HCT116 (cell line): ENCODE measurements at regions not wholly inside any gene's neighbourhood (a gene's known extent, or its start where the extent isn't known, plus 50 kb on each side); places are given as distances from the start of the nearest gene placed in this dataset.

Source experiments
- ATAC-seq: fragments of 200-7000 bp; cut with Tn5 transposase; 2 replicates; pipeline ENCODE4 v1.9.1; 2020; ENCODE audit warnings: mild to moderate bottlenecking, moderate library complexity
- BruUV-seq: library from RNA; stranded (reverse); fragments of 400-500 nt; replicated peaks from 2 replicates; lab custom pipeline; 2021; lab: Mats Ljungman, UMichigan
- CTCF ChIA-PET: fragments of 300-600 bp; sonication (Branson Sonifier 250); formaldehyde crosslinking; loops from one replicate; lab custom pipeline; 2021; ENCODE audit warnings: antibody characterized with exemption; lab: Charles Lee
- POLR2A ChIA-PET: fragments of 300-600, 350-600 bp; sonication (Branson Sonifier 250); formaldehyde crosslinking; loops from one replicate; lab custom pipeline; 2021; ENCODE audit warnings: antibody characterized with exemption; lab: Charles Lee
- RAD21 ChIA-PET, 2 experiments: fragments of 300-600 bp; sonication (Branson Sonifier 250); formaldehyde crosslinking; loops; one replicate each; lab custom pipeline; 2023; ENCODE audit warnings: low total read pairs in 2 of 2; ENCODE audit not compliant: uncharacterized antibody in 2 of 2, unreplicated experiment in 2 of 2, low non-redundant PET in 1 of 2; lab: Charles Lee
- DNase-seq: peaks from one replicate; pipeline ENCODE4 v3.0.0-alpha.2; 2010; ENCODE audit warnings: low read depth, low spot score
- H2AFZ ChIP-seq: fragments of 200-600 bp; shearing (Covaris generic), sonication (generic); 2 replicates; pipeline ENCODE4 v1.6.1; 2017; ENCODE audit warnings: low read depth, mixed run types, mixed read lengths, antibody characterized with exemption, low read length; ENCODE audit not compliant: poor library complexity, severe bottlenecking
- H3K27ac ChIP-seq: 2 replicates; pipeline ENCODE4 v1.5.1; 2012; ENCODE audit warnings: low read depth, low read length
- H3K27me3 ChIP-seq: fragments of 200-600 bp; sonication (generic); 2 replicates; pipeline ENCODE4 v1.6.1; 2016; ENCODE audit warnings: mixed run types, low read length, mixed read lengths; ENCODE audit not compliant: insufficient read depth
- H3K36me3 ChIP-seq, 2 experiments: fragments of 200-500 bp in 1 of 2; fragments of 200-600 bp in 1 of 2; sonication (Bioruptor generic) in 1 of 2; sonication (generic) in 1 of 2; 2 replicates each; pipeline versions ENCODE4 v1.5.1 to v1.6.1; 2014 to 2016; ENCODE audit warnings: low read length in 2 of 2, inconsistent platforms in 1 of 2, mixed read lengths in 1 of 2, mixed run types in 1 of 2; ENCODE audit not compliant: insufficient read depth in 2 of 2, control insufficient read depth in 1 of 2
- H3K4me1 ChIP-seq, 2 experiments: fragments of 200-600 bp in 1 of 2; sonication (generic) in 1 of 2; 2 replicates each; pipeline versions ENCODE4 v1.5.1 to v1.6.1; 2012 to 2017; ENCODE audit warnings: low read length in 2 of 2, inconsistent platforms in 1 of 2, mild to moderate bottlenecking in 1 of 2, mixed read lengths in 1 of 2, mixed run types in 1 of 2, moderate library complexity in 1 of 2; ENCODE audit not compliant: insufficient read depth in 2 of 2, control insufficient read depth in 1 of 2
- H3K4me2 ChIP-seq: fragments of 200-600 bp; sonication (generic); 2 replicates; pipeline ENCODE4 v1.6.1; 2017; ENCODE audit warnings: mixed run types, low read length, mixed read lengths
- H3K4me3 ChIP-seq, 2 experiments: fragments of 200-600 bp in 1 of 2; sonication (generic) in 1 of 2; replicated peaks in 1 of 2; 2 replicates each; pipeline ENCODE4 v1.5.1; 2011 to 2016; ENCODE audit warnings: low read length in 2 of 2, control low read depth in 1 of 2, low read depth in 1 of 2, mild to moderate bottlenecking in 1 of 2, mixed read lengths in 1 of 2, mixed run types in 1 of 2
- H3K79me2 ChIP-seq: fragments of 200-600 bp; sonication (generic); 2 replicates; pipeline ENCODE4 v1.6.1; 2017; ENCODE audit warnings: mild to moderate bottlenecking, mixed run types, low read length, moderate library complexity, mixed read lengths; ENCODE audit not compliant: insufficient read depth
- H3K9ac ChIP-seq: fragments of 200-600 bp; sonication (generic); 2 replicates; pipeline ENCODE4 v1.6.1; 2016; ENCODE audit warnings: low read length, mixed read lengths
- H3K9me2 ChIP-seq: fragments of 200-600 bp; sonication (generic), shearing (Covaris generic); 2 replicates; pipeline ENCODE4 v1.6.1; 2017; ENCODE audit warnings: mixed run types, mild to moderate bottlenecking, moderate library complexity; ENCODE audit not compliant: insufficient read depth
- H3K9me3 ChIP-seq, 2 experiments: fragments of 200-500 bp in 1 of 2; fragments of 200-600 bp in 1 of 2; sonication (Bioruptor generic) in 1 of 2; sonication (generic) in 1 of 2; 2 replicates each; pipeline ENCODE4 v1.6.1; 2014 to 2017; ENCODE audit warnings: low read length in 2 of 2, mixed read lengths in 2 of 2, inconsistent platforms in 1 of 2, low read depth in 1 of 2, mild to moderate bottlenecking in 1 of 2, mixed run types in 1 of 2, moderate library complexity in 1 of 2; ENCODE audit not compliant: control insufficient read depth in 1 of 2, insufficient read depth in 1 of 2
- H4K20me1 ChIP-seq: fragments of 200-600 bp; sonication (generic), shearing (Covaris generic); 2 replicates; pipeline ENCODE4 v1.6.1; 2017; ENCODE audit warnings: mixed run types, mild to moderate bottlenecking, moderate library complexity; ENCODE audit not compliant: insufficient read depth
- CBX3 ChIP-seq: IDR thresholded peaks from 2 replicates; pipeline ENCODE4 v1.6.1; 2012; ENCODE audit warnings: low read depth
- CEBPB ChIP-seq: IDR thresholded peaks from 2 replicates; pipeline ENCODE4 v1.6.1; 2012; ENCODE audit warnings: low read depth
- CTCF ChIP-seq, 3 experiments: fragments of 200-600 bp in 1 of 3; sonication (generic) in 1 of 3; IDR thresholded peaks in 2 of 3; conservative IDR thresholded peaks in 1 of 3; 2 replicates each; pipeline ENCODE4 v1.5.1; 2012 to 2017; ENCODE audit warnings: low read depth in 2 of 3, low read length in 2 of 3, antibody characterized with exemption in 1 of 3, borderline replicate concordance in 1 of 3, control low read depth in 1 of 3, mild to moderate bottlenecking in 1 of 3, mixed read lengths in 1 of 3, mixed run types in 1 of 3, moderate library complexity in 1 of 3; ENCODE audit not compliant: insufficient read depth in 1 of 3
- EGR1 ChIP-seq: IDR thresholded peaks from 2 replicates; pipeline ENCODE4 v1.6.1; 2012; ENCODE audit warnings: low read depth
- EZH2phosphoT487 ChIP-seq: fragments of 200-600 bp; IDR thresholded peaks from 2 replicates; pipeline ENCODE4 v1.6.1; 2018; ENCODE audit warnings: antibody characterized with exemption, borderline replicate concordance
- JUND ChIP-seq: IDR thresholded peaks from 2 replicates; pipeline ENCODE4 v1.6.1; 2012
- POLR2A ChIP-seq: IDR thresholded peaks from 2 replicates; pipeline ENCODE4 v1.7.0; 2011; ENCODE audit warnings: borderline replicate concordance; ENCODE audit not compliant: insufficient read depth, insufficient read length; ENCODE audit errors: extremely low read depth
- REST ChIP-seq: IDR thresholded peaks from 2 replicates; pipeline ENCODE4 v1.6.1; 2012; ENCODE audit warnings: low read depth
- SIN3A ChIP-seq: IDR thresholded peaks from 2 replicates; pipeline ENCODE4 v1.6.1; 2012; ENCODE audit warnings: low read depth
- SRF ChIP-seq: IDR thresholded peaks from 2 replicates; pipeline ENCODE4 v1.6.1; 2012; ENCODE audit warnings: low read depth
- TCF7L2 ChIP-seq: IDR thresholded peaks from 2 replicates; pipeline ENCODE4 v1.7.0; 2011; ENCODE audit warnings: borderline replicate concordance, inconsistent platforms; ENCODE audit not compliant: insufficient read depth, insufficient read length; ENCODE audit errors: extremely low read depth
- YY1 ChIP-seq: IDR thresholded peaks from 2 replicates; pipeline ENCODE4 v1.6.1; 2011; ENCODE audit warnings: low read length, low read depth, moderate library complexity, mild to moderate bottlenecking; ENCODE audit not compliant: insufficient replicate concordance; ENCODE audit errors: extremely low read depth
- ZFX ChIP-seq: fragments of 450-650 bp; IDR thresholded peaks from 2 replicates; pipeline ENCODE4 v1.6.1; 2017
- intact Hi-C: fragments of 100-400 bp; cut with micrococcal nuclease; formaldehyde crosslinking; loops from 2 replicates; pipeline ENCODE4 v1.10.0; 2022

GRCh38 chr7:16343612-16344011 lies 77.7 kb downstream of the CRPPA start:
- Histone ChIP-seq H3K4me3 (no peak overlapping the region), H3K9me3 (peaks cover 4 to 8% of the 10 kb centered on the region in 2 experiments; a peak in 2 of 4 replicates), H3K9ac (no peak overlapping the region), H3K27ac (no peak overlapping the region), H3K79me2 (no peaks in the 10 kb centered on the region), H4K20me1 (no peaks in the 10 kb centered on the region), H3K4me2 (no peak overlapping the region), H3K9me2 (no peaks in the 10 kb centered on the region), H3K27me3 (no peaks in the 10 kb centered on the region), H3K36me3 (no peaks in the 10 kb centered on the region), H2AFZ (no peak overlapping the region), H3K4me1 (peaks cover 23 to 28% of the 10 kb centered on the region in 2 experiments)
- DNase-seq (no peak), ATAC-seq (no peak)
- CTCF ChIA-PET, result no interaction called here
- no TSS peak for BruUV-seq
- RAD21 ChIA-PET, result no interaction called here
- intact Hi-C loops, result no loop called here
- no peak for TF ChIP-seq TCF7L2
- no peak for TF ChIP-seq CTCF (IDR thresholded peaks at IDR 0.05 in 2 of 3, conservative IDR thresholded peaks at IDR 0.05 in 1 of 3; ENCODE audit: borderline replicate concordance in 1 of 3, insufficient read depth in 1 of 3, low read depth in 2 of 3, low read length in 2 of 3)
- no peak for TF ChIP-seq CBX3
- TF ChIP-seq POLR2A, result no peak
- no peak for TF ChIP-seq EGR1
- no peak for TF ChIP-seq YY1
- TF ChIP-seq JUND, result no peak
- no peak for TF ChIP-seq EZH2phosphoT487
- no peak for TF ChIP-seq REST
- no peak for TF ChIP-seq ZFX
- no peak for TF ChIP-seq SIN3A
- TF ChIP-seq CEBPB, result no peak
- no peak for TF ChIP-seq SRF
- POLR2A ChIA-PET, result no interaction called here
